Neural progenitor cell (in vitro differentiated cells): ENCODE measurements at regions not wholly inside any gene's neighbourhood (a gene's known extent, or its start where the extent isn't known, plus 50 kb on each side); places are given as distances from the start of the nearest gene placed in this dataset.
"Not testable (repeated sequence)": the region's sequence is repeated elsewhere in the genome, so short reads cannot be mapped to it uniquely, and the experiment has no call there.

ENCODE experiments used
- EZH2 ChIP-seq: fragments of 200-600 bp; sonication (generic); IDR thresholded peaks from 2 replicates; pipeline ENCODE4 v1.6.1; 2017; ENCODE audit warnings: antibody characterized with exemption, mild to moderate bottlenecking, moderate library complexity
- EZH2phosphoT487 ChIP-seq: fragments of 200-600 bp; sonication (generic); IDR thresholded peaks from 2 replicates; pipeline ENCODE4 v1.6.1; 2017; ENCODE audit warnings: antibody characterized with exemption
- TF ChIP-seq, protein P1 (sequence below): fragments of 200-600 bp; sonication (generic); IDR thresholded peaks from 2 replicates; pipeline ENCODE4 v1.5.1; 2017; ENCODE audit warnings: antibody characterized with exemption, mild to moderate bottlenecking

DNA sequence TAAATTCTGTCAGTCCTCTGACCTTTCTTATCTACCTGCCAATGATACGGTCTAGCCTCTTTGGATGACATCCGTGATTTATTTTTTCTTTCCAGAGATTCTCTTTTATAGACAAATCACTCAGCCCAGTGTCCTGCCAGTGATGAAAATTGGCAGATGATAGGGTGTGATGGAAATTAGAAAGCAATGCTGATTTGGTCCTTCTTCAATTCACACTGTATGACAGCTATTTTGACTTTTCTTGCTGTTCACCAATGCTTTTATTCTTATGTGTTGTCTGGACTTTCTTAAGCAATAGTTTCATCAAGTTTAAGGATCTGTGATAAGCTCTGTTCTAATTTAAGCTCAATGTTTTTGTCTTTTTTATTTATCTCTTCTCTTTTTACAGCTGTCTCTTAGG lies 63.6 kb upstream of the TPTE start:
- TF ChIP-seq, protein P1, sequence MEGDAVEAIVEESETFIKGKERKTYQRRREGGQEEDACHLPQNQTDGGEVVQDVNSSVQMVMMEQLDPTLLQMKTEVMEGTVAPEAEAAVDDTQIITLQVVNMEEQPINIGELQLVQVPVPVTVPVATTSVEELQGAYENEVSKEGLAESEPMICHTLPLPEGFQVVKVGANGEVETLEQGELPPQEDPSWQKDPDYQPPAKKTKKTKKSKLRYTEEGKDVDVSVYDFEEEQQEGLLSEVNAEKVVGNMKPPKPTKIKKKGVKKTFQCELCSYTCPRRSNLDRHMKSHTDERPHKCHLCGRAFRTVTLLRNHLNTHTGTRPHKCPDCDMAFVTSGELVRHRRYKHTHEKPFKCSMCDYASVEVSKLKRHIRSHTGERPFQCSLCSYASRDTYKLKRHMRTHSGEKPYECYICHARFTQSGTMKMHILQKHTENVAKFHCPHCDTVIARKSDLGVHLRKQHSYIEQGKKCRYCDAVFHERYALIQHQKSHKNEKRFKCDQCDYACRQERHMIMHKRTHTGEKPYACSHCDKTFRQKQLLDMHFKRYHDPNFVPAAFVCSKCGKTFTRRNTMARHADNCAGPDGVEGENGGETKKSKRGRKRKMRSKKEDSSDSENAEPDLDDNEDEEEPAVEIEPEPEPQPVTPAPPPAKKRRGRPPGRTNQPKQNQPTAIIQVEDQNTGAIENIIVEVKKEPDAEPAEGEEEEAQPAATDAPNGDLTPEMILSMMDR, result not testable (repeated sequence)
- TF ChIP-seq EZH2, EZH2phosphoT487: not testable (repeated sequence)
